MM.1S (cell line): ENCODE measurements at regions not wholly inside any gene's neighbourhood (a gene's known extent, or its start where the extent isn't known, plus 50 kb on each side); places are given as distances from the start of the nearest gene placed in this dataset.

Experiments used
- DNase-seq: peaks from one replicate; pipeline ENCODE4 v3.0.0-alpha.2; 2015
- H2AFZ ChIP-seq: fragments of 300-600 bp; sonication (generic); 2 replicates; pipeline ENCODE4 v1.6.0; 2016; ENCODE audit warnings: antibody characterized with exemption, low read length
- H3F3A ChIP-seq: fragments of 300-600 bp; sonication (generic); 2 replicates; pipeline ENCODE4 v1.6.1; 2016; ENCODE audit warnings: mild to moderate bottlenecking, antibody characterized with exemption, low read length, moderate library complexity, mixed read lengths; ENCODE audit not compliant: insufficient read depth
- H3K27ac ChIP-seq: fragments of 300-600 bp; sonication (generic); 2 replicates; pipeline ENCODE4 v1.5.1; 2016; ENCODE audit warnings: mild to moderate bottlenecking, low read length
- H3K27me3 ChIP-seq: fragments of 300-600 bp; sonication (generic); replicated peaks from 2 replicates; pipeline ENCODE4 v1.6.0; 2016; ENCODE audit warnings: low read length; ENCODE audit not compliant: insufficient read depth
- H3K36me3 ChIP-seq: fragments of 300-600 bp; sonication (generic); replicated peaks from 2 replicates; pipeline ENCODE4 v1.6.1; 2016; ENCODE audit warnings: mild to moderate bottlenecking, low read length, mixed read lengths; ENCODE audit not compliant: insufficient read depth
- H3K4me1 ChIP-seq: fragments of 300-600 bp; sonication (generic); 2 replicates; pipeline ENCODE4 v1.6.1; 2016; ENCODE audit warnings: low read length, mixed read lengths
- H3K4me2 ChIP-seq: fragments of 300-600 bp; sonication (generic); 2 replicates; pipeline ENCODE4 v1.6.0; 2016; ENCODE audit warnings: low read depth, low read length
- H3K4me3 ChIP-seq: fragments of 300-600 bp; sonication (generic); 2 replicates; pipeline ENCODE4 v1.5.1; 2016; ENCODE audit warnings: low read length, mixed read lengths
- H3K79me2 ChIP-seq: fragments of 300-600 bp; sonication (generic); 2 replicates; pipeline ENCODE4 v1.6.1; 2016; ENCODE audit warnings: mixed run types, low read length, mixed read lengths
- H3K9ac ChIP-seq: fragments of 300-600 bp; sonication (generic); 2 replicates; pipeline ENCODE4 v1.6.1; 2016; ENCODE audit warnings: low read length, mixed read lengths
- H3K9me2 ChIP-seq: fragments of 300-600 bp; sonication (generic); replicated peaks from 2 replicates; pipeline ENCODE4 v1.6.1; 2016; ENCODE audit warnings: mild to moderate bottlenecking, low read length, mixed read lengths; ENCODE audit not compliant: insufficient read depth
- H3K9me3 ChIP-seq: fragments of 300-600 bp; sonication (generic); replicated peaks from 2 replicates; pipeline ENCODE4 v1.6.1; 2016; ENCODE audit warnings: mild to moderate bottlenecking, low read length, mixed read lengths; ENCODE audit not compliant: insufficient read depth
- H4K20me1 ChIP-seq: fragments of 300-600 bp; sonication (generic); 2 replicates; pipeline ENCODE4 v1.6.1; 2016; ENCODE audit warnings: mild to moderate bottlenecking, low read length, moderate library complexity, mixed read lengths; ENCODE audit not compliant: insufficient read depth
- CTCF ChIP-seq: fragments of 300-600 bp; sonication (generic); IDR thresholded peaks from 2 replicates; pipeline ENCODE4 v1.5.1; 2016; ENCODE audit warnings: antibody characterized with exemption, low read length, mixed read lengths
- EZH2 ChIP-seq: fragments of 300-600 bp; sonication (generic); optimal IDR thresholded peaks from 2 replicates; pipeline ENCODE3; 2017; ENCODE audit warnings: low read depth, mild to moderate bottlenecking, antibody characterized with exemption, low read length, mixed read lengths
- EZH2phosphoT487 ChIP-seq: fragments of 300-600 bp; sonication (generic); IDR thresholded peaks from 2 replicates; pipeline ENCODE4 v1.6.1; 2018; ENCODE audit warnings: antibody characterized with exemption, low read length

- Histone ChIP-seq H3K9me3 (no peaks in the 10 kb centered on the region), H3K36me3 (no peaks in the 10 kb centered on the region), H3F3A (no peaks in the 10 kb centered on the region), H3K79me2 (no peaks in the 10 kb centered on the region), H2AFZ (no peak overlapping the region), H3K4me1 (no peaks in the 10 kb centered on the region), H4K20me1 (no peaks in the 10 kb centered on the region), H3K4me3 (no peak overlapping the region), H3K9ac (no peak overlapping the region), H3K27ac (no peak overlapping the region), H3K4me2 (no peak overlapping the region), H3K9me2 (no peaks in the 10 kb centered on the region), H3K27me3 (no peaks in the 10 kb centered on the region)
- no peak for DNase-seq
- TF ChIP-seq EZH2 (no peak), CTCF (no peak), EZH2phosphoT487 (no peak)
Measured at GRCh38 chr1:190897233-190897632, 419.6 kb upstream of the BRINP3 start.

- Histone ChIP-seq H3K9me2 (no peaks in the 10 kb centered on the region), H4K20me1 (no peaks in the 10 kb centered on the region), H3K27me3 (no peaks in the 10 kb centered on the region), H3K4me2 (no peak overlapping the region), H3K79me2 (no peaks in the 10 kb centered on the region), H3K9me3 (no peaks in the 10 kb centered on the region), H3K4me3 (no peak overlapping the region), H3K27ac (no peak overlapping the region), H2AFZ (no peak overlapping the region), H3K36me3 (no peaks in the 10 kb centered on the region), H3K4me1 (no peaks in the 10 kb centered on the region), H3K9ac (no peak overlapping the region), H3F3A (no peaks in the 10 kb centered on the region)
- DNase-seq = no peak
- TF ChIP-seq EZH2phosphoT487 (no peak), EZH2 (no peak), CTCF (no peak)
Measured at GRCh38 chr1:190904091-190904695, 426.5 kb upstream of the BRINP3 start.

GRCh38 chr1:190906206-190906725 is 428.6 kb upstream of the BRINP3 start:
- TF ChIP-seq EZH2phosphoT487 = no peak
- TF ChIP-seq EZH2 = no peak
- no peak for TF ChIP-seq CTCF
- DNase-seq = no peak

More at GRCh38 chr1:190906206-190906725, 428.6 kb upstream of the BRINP3 start:
- H3F3A ChIP-seq = no peaks in the 10 kb centered on the region
- H3K27ac ChIP-seq = no peak overlapping the region
- no peak overlapping the region for H3K4me3 ChIP-seq
- H3K4me1 ChIP-seq = no peaks in the 10 kb centered on the region
- no peaks in the 10 kb centered on the region for H3K79me2 ChIP-seq
- no peaks in the 10 kb centered on the region for H3K9me2 ChIP-seq
- no peaks in the 10 kb centered on the region for H3K27me3 ChIP-seq
- H3K9me3 ChIP-seq = no peaks in the 10 kb centered on the region
- no peaks in the 10 kb centered on the region for H4K20me1 ChIP-seq
- H3K9ac ChIP-seq = no peak overlapping the region
- H2AFZ ChIP-seq = no peak overlapping the region
- H3K36me3 ChIP-seq = no peaks in the 10 kb centered on the region
- H3K4me2 ChIP-seq = no peak overlapping the region
